Epithelial cell of esophagus (primary cell): ENCODE measurements at regions not wholly inside any gene's neighbourhood (a gene's known extent, or its start where the extent isn't known, plus 50 kb on each side); places are given as distances from the start of the nearest gene placed in this dataset.
"Not testable (repeated sequence)": the region's sequence is repeated elsewhere in the genome, so short reads cannot be mapped to it uniquely, and the experiment has no call there.

ENCODE experiments used
- DNase-seq: peaks from one replicate; pipeline ENCODE4 v3.0.0; 2010; ENCODE audit warnings: low read depth
- H3K4me3 ChIP-seq: 2 replicates; pipeline ENCODE4 v1.5.1; 2011; ENCODE audit warnings: mild to moderate bottlenecking, low read length, control low read depth
- TF ChIP-seq, protein P1 (sequence below): IDR thresholded peaks from 2 replicates; pipeline ENCODE4 v1.5.1; 2011; ENCODE audit warnings: low read depth, mild to moderate bottlenecking, low read length, control low read depth, inconsistent platforms; ENCODE audit not compliant: insufficient read depth; ENCODE audit errors: missing control alignments

DNA sequence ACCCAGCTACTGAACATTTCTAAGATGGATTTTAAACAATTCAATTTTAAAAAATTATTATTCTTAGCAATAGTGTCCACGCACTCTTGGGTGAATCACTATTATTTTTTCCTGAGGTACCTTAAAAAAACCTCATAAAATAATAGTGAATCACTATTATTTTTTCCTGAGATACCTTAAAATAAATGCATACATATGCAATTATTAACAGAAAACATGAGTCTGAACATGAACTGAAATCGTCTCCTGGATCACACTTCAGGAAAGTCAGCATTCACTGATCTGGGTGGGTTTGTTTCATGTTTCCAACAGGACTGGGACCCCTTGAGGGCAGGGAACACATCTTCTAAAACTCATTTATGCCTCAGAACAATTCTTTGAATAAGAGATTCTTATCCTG, 63.1 kb upstream of the IFNLR1 start:
- no peak for DNase-seq
- H3K4me3 ChIP-seq, result no peak overlapping the region
- TF ChIP-seq, protein P1, sequence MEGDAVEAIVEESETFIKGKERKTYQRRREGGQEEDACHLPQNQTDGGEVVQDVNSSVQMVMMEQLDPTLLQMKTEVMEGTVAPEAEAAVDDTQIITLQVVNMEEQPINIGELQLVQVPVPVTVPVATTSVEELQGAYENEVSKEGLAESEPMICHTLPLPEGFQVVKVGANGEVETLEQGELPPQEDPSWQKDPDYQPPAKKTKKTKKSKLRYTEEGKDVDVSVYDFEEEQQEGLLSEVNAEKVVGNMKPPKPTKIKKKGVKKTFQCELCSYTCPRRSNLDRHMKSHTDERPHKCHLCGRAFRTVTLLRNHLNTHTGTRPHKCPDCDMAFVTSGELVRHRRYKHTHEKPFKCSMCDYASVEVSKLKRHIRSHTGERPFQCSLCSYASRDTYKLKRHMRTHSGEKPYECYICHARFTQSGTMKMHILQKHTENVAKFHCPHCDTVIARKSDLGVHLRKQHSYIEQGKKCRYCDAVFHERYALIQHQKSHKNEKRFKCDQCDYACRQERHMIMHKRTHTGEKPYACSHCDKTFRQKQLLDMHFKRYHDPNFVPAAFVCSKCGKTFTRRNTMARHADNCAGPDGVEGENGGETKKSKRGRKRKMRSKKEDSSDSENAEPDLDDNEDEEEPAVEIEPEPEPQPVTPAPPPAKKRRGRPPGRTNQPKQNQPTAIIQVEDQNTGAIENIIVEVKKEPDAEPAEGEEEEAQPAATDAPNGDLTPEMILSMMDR, result no peak

DNA sequence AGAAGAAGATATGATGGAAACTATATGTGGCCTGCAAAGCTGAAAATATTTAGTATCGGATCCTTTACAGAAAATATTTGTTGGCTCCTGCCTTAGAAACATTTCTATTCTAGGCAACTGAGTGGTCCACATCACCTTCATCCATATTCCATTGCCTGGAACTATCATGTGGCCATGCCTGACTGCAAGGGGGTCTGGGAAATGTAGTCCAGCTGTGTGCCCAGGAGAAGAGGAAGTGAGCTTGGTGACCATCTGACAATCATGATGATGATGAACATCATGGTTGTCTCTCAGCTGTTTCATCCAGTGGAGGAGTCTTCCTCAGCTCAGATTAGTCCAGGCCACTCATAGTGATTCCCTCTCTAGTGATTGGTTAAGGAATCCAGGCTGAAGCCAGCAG, 61.8 kb upstream of the IFNLR1 start:
- DNase-seq, result no peak
- TF ChIP-seq, protein P1, result no peak
- no peak overlapping the region for H3K4me3 ChIP-seq

DNA sequence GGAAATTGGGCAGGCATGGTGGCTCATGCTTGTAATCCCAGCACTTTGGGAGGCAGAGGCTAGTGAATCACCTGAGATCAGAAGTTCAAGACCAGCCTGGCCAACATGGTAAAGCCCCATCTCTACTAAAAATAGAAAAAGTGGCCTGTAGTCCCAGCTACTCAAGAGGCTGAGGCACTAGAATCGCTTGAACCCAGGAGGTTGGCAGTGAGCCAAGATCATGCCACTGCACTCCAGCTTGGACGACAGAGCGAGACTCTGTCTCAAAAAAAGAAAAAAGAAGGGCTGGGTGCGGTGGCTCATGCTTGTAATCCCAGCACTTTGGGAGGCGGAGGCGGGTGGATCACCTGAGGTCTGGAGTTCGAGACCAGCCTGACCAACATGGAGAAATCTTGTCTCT, 60.2 kb upstream of the IFNLR1 start:
- not testable (repeated sequence) for DNase-seq

DNA sequence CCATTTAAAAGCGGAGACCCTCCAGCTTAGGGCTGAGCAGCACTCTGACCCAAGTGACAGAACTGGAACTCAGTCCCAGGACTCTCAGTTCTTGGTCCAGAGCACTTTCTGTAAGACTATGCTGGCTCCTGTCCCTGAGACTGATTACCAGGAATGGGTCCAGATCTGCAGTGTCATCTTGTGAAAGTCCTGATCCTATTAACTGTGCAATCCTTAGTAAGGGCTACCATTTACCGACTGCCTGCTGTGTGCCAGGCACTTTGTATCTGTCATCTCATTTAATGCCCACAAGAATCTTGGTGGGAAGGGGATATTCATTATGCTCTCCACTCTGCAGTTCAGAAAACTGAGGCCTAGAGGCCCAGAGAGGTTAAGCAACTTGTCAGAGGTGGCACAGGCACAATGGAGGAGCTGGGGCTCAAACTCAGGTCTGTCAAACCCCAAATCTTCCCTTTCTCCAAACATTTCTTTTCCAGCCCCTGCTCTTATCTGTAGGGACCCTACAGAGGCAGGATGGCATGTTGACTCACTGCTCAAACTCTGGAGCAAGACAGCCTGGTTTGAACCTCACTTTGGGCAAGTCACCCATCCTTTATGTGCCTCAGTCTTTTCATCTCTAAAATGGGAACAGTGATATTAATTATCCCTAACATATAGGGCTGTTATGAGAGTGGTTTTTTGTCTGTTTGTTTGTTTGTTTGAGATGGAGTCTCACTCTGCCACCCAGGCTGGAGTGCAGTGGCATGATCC, 57.6 kb upstream of the IFNLR1 start:
- TF ChIP-seq, protein P1, result no peak
- DNase-seq, result no peak
- H3K4me3 ChIP-seq, result no peak overlapping the region

More for the DNA sequence above, 60.2 kb upstream of the IFNLR1 start:
- not testable (repeated sequence) for H3K4me3 ChIP-seq

DNA sequence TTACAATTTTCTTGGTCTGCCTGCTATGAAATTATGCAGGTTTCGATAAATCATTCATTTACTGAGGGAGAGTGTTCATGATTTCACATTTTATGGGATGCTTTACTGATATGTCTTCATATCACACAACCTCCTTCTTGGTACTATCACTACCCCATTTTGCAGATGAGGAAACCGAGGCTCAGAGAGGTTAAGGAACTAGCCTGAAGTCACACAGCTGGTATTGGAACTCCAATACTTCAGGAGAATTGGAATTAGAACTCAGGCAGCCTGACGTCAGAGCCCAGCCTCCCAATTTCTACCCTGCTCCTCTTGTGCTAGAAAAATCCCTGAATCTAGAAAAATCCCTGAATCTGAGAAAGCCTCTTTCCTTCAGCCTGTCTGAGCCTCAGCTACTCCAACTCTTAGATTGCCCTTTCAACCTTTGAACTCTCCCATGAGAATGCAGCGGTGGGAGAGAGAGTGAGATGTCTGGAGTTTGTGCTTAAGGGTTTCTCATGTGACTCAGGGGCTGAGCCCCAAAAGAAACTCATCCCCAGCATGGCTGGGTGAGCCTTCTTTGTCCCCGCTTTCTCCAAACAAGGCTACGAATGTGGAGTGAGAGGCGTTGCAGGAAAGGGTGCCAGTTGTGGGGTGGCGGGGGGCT, 50.8 kb upstream of the IFNLR1 start:
- no peak overlapping the region for H3K4me3 ChIP-seq
- TF ChIP-seq, protein P1, result no peak

DNA sequence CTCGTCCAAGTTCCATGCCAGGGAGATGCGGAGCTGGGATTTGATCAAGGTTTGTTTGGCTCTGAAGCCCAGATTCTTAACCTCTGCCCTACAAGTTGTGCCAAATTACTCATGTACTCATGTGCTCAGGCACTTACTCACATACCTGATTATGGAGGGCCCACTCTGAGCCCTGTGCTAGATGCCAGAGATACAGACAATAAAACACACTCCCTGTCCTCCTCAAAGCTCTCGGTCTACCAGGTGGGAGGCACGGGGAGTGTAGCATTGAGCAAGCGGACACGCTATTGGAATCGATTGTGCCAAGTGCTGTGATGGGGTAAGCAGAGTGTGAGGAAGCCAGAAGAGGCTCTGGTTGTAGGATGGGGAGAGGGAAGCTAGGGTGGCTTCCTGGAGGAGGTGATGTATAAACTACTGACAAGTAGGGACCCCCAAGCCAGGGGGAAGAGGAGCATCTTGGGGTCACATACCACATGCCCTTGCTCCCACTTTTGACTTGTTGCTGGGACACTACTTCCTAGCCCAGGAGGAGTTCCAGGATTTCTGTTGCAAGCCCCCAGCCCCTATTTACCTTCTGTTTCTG, 49.8 kb upstream of the IFNLR1 start:
- peak; percentile 95 for DNase-seq
- TF ChIP-seq, protein P1, result no peak
- H3K4me3 ChIP-seq, result no peak overlapping the region

More for the DNA sequence above, 50.8 kb upstream of the IFNLR1 start:
- DNase-seq, result no peak
